Uterus (tissue), 3 donors: ENCODE measurements at regions not wholly inside any gene's neighbourhood (a gene's known extent, or its start where the extent isn't known, plus 50 kb on each side); places are given as distances from the start of the nearest gene placed in this dataset.
A peak's percentile ranks its signal among the peaks of the same experiment; 100 is the strongest.

Source experiments
- DNase-seq, 2 donors: peaks; one replicate each; pipeline ENCODE4 v3.0.0-alpha.2; 2019 to 2020
- H3K27ac ChIP-seq, 2 donors: fragments of 200-600 bp; sonication (generic); 1 replicate in 1 of 2; 2 replicates in 1 of 2; pipeline ENCODE4 v1.5.1; 2016 to 2018
- H3K27me3 ChIP-seq, 2 donors: fragments of 200-600 bp; sonication (generic); one replicate each; pipeline ENCODE4 v1.5.1; 2018 to 2019; ENCODE audit warnings: control low read depth in 1 of 2
- H3K36me3 ChIP-seq, 2 donors: fragments of 200-600 bp; sonication (generic); one replicate each; pipeline ENCODE4 v1.5.1; 2019; ENCODE audit warnings: control low read depth in 1 of 2
- H3K4me1 ChIP-seq, 2 donors: fragments of 200-600 bp; sonication (generic); one replicate each; pipeline ENCODE4 v1.5.1; 2018 to 2019; ENCODE audit warnings: control low read depth in 1 of 2
- H3K4me3 ChIP-seq, 2 donors: fragments of 200-600 bp; sonication (generic); 1 replicate in 1 of 2; 2 replicates in 1 of 2; pipeline ENCODE4 v1.5.1; 2018 to 2019; ENCODE audit warnings: mild to moderate bottlenecking in 1 of 2
- H3K9me3 ChIP-seq, 2 donors: fragments of 200-600 bp; sonication (generic); one replicate each; pipeline ENCODE4 v1.5.1; 2019; ENCODE audit warnings: control low read depth in 1 of 2
- CTCF ChIP-seq, 4 experiments: fragments of 200-600 bp in 2 of 4; fragments of 450-650 bp in 2 of 4; sonication (generic) in 2 of 4; IDR thresholded peaks; one replicate each; pipeline ENCODE4 v1.5.1; 2016 to 2019; ENCODE audit warnings: antibody characterized with exemption in 4 of 4, mild to moderate bottlenecking in 2 of 4, moderate library complexity in 1 of 4
- POLR2A ChIP-seq, 2 donors: fragments of 450-650 bp; IDR thresholded peaks; one replicate each; pipeline ENCODE4 v1.6.1; 2016; ENCODE audit warnings: antibody characterized with exemption in 2 of 2, mild to moderate bottlenecking in 1 of 2, moderate library complexity in 1 of 2
- intact Hi-C: fragments of 100-400 bp; cut with DNase I; formaldehyde crosslinking; loops from one replicate; pipeline ENCODE4 v1.15.1; 2023; ENCODE audit warnings: low total_unique reads
- donor health status: DM: yes; HTN: yes; CAD: no.

DNA sequence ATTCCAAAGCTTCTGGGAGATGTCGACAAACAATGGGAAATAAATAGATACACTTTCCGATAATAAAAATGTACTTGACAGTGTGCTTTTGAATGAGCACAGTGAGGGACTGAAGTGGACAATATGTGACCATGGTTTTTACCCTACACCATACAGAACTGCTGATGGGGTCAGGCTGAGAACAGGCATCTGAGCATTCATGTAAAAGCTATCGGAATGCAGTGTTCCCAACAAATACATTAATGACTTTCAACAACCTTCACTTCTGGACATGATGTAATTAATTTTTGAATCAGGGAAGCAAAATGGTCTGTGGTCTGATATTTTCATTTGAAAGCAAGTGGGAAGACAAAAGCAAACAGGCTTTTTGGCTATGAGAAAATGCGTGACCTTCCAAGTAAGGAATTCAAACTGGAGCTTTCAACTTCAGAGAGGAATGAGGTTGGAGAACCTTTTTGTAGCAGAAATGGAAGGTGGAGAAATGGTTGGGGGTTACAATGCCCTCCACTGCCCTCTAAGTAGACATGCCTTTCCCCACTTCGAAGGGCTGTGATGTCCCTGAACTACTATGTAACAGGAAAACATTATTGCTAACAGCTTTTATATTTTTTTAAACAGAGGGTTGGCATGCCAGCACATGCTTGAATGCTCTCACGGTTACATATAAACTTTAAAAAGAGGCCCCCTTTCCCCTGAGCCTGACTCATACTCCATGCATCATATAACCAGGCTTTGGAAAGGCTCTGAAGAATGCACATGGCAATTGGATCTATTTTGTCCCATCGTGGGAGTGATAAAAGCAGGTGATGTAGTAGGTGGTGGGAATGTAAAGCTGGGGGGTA, 203.5 kb upstream of the CITED2 start:
- intact Hi-C loops, result no loop called here
- Histone ChIP-seq H3K36me3 (no peaks in the 10 kb centered on the region), H3K9me3 (no peaks in the 10 kb centered on the region), H3K4me1 (peaks cover 0 to 3% of the 10 kb centered on the region in 2 donors), H3K4me3 (no peak overlapping the region), H3K27ac (peak overlapping the region; percentile 50 to 58), H3K27me3 (no peaks in the 10 kb centered on the region)
- no peak for DNase-seq
- TF ChIP-seq POLR2A (IDR thresholded peaks at IDR 0.05) (no peak), CTCF (IDR thresholded peaks at IDR 0.05) (no peak)

DNA sequence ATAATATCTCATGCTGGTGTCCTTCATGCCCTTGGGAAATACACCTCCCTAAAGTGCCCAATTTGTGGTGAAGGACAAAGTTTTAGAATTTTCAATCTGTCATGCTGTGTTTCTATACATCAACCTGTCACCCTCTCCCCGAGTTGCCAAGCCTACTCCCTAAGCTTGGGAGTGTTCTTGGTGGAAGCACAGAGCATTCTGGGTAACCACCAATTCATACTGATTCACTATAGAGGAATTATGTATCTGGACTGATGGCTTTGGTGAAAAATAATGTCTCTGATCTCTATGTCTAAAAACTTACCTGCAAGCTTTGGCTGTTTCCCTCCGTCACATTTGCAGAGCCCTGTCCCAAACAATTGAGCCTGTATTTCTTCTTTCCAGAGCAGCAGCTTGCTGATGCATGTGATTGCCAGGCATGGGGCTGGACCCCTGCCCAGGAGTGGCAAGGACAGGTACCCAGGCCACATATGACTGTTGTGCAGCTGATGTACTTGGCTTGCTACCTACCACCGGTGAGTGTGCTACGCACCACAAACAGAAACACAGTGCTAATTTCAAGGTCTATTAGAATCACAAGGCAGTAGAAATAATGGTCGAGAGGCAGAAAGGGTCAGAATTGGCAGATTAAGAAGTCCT, 202.8 kb upstream of the CITED2 start:
- Histone ChIP-seq H3K36me3 (no peaks in the 10 kb centered on the region), H3K9me3 (no peaks in the 10 kb centered on the region), H3K4me1 (peaks cover 0 to 3% of the 10 kb centered on the region in 2 donors), H3K4me3 (no peak overlapping the region), H3K27me3 (no peaks in the 10 kb centered on the region), H3K27ac (peak overlapping the region; percentile 50 to 58)
- no peak for DNase-seq
- intact Hi-C loops, result no loop called here
- TF ChIP-seq CTCF (IDR thresholded peaks at IDR 0.05) (no peak), POLR2A (IDR thresholded peaks at IDR 0.05) (no peak)

GRCh38 chr6:139572001-139572400, 197.6 kb upstream of the CITED2 start:
- no peaks in the 10 kb centered on the region for H3K9me3 ChIP-seq
- no peak overlapping the region for H3K27ac ChIP-seq
- no peaks in the 10 kb centered on the region for H3K4me1 ChIP-seq
- TF ChIP-seq CTCF (IDR thresholded peaks at IDR 0.05), result no peak
- TF ChIP-seq POLR2A (IDR thresholded peaks at IDR 0.05), result no peak
- no peaks in the 10 kb centered on the region for H3K36me3 ChIP-seq
- H3K4me3 ChIP-seq, result no peak overlapping the region
- no peak for DNase-seq
- intact Hi-C loops, result no loop called here
- no peaks in the 10 kb centered on the region for H3K27me3 ChIP-seq

- H3K36me3 ChIP-seq, result no peaks in the 10 kb centered on the region
- no peaks in the 10 kb centered on the region for H3K4me1 ChIP-seq
- intact Hi-C loops, result no loop called here
- H3K4me3 ChIP-seq, result no peak overlapping the region
- no peak overlapping the region for H3K27ac ChIP-seq
- DNase-seq, result no peak
- no peak for TF ChIP-seq POLR2A (IDR thresholded peaks at IDR 0.05)
- no peak for TF ChIP-seq CTCF (IDR thresholded peaks at IDR 0.05)
- no peaks in the 10 kb centered on the region for H3K9me3 ChIP-seq
- no peaks in the 10 kb centered on the region for H3K27me3 ChIP-seq
Measured at GRCh38 chr6:139570166-139570565, 195.7 kb upstream of the CITED2 start.

DNA sequence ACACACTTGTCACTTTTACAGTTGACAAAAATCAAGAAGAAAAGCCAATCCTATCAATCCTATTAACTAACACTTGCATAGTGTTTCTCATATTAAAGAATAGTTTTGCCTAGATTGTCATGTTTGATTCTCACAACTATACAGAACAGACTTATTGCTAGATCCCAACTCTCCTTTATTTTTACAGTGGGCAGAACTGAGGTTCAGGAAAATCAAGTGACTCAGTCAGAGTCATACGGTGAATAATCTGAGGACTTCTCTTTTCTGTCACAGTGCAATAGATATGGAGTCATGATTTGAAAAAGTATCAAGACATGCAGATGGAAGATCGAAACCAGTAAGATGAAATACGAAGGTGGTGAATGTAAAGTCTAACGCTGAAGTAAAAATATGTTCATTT, 195.1 kb upstream of the CITED2 start:
- Histone ChIP-seq H3K4me3 (no peak overlapping the region), H3K27me3 (no peaks in the 10 kb centered on the region), H3K4me1 (no peaks in the 10 kb centered on the region), H3K9me3 (no peaks in the 10 kb centered on the region), H3K36me3 (no peaks in the 10 kb centered on the region), H3K27ac (no peak overlapping the region)
- TF ChIP-seq CTCF (IDR thresholded peaks at IDR 0.05) (no peak), POLR2A (IDR thresholded peaks at IDR 0.05) (no peak)
- no peak for DNase-seq
- intact Hi-C loops, result no loop called here
